GM21529 (cell line): ENCODE measurements at regions not wholly inside any gene's neighbourhood (a gene's known extent, or its start where the extent isn't known, plus 50 kb on each side); places are given as distances from the start of the nearest gene placed in this dataset.
A peak's percentile ranks its signal among the peaks of the same experiment; 100 is the strongest.

ENCODE experiments used
- ATAC-seq: cut with Tn5 transposase; IDR thresholded peaks from one replicate; pipeline ENCODE4 v1.9.1; 2021; ENCODE audit not compliant: unreplicated experiment

DNA sequence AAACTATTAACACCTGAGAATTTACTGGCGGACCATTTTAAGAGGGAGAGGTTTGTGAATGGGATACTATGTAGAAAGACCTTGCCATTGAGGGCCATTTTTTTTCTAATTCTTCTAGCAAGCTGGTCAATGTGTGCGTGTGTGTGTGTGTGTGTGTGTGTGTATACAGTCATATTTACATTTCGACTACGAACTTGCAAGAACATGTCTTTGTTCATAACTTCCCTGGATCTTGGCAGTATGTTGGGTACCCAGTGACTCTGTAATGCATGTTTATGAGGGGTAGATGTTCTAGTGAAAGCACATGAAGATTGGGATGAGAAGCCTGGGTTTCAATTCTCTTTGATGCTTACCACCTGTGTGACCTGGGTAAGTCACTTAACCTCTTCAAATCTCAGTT lies 133.6 kb downstream of the UBE2E3 start:
- no peak for ATAC-seq

DNA sequence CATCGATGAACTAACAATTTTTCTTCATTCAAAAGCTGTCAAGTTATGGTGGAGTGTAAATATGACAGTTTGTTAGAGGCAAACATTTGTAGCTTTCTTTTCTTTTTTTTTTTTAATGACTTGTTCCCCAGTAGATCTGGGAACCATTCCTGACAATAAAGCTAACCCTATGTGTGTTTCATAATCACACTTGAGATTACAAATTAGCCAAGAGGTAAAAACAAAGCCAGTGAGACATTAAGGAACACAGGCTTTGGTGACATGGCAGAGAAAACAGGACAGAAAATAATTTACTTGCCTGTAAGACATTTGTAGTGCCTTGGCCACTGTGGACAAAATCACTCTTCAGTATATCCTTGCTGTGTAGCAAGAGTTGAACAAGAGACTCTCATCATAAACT lies 135.9 kb downstream of the UBE2E3 start:
- ATAC-seq: no peak

DNA sequence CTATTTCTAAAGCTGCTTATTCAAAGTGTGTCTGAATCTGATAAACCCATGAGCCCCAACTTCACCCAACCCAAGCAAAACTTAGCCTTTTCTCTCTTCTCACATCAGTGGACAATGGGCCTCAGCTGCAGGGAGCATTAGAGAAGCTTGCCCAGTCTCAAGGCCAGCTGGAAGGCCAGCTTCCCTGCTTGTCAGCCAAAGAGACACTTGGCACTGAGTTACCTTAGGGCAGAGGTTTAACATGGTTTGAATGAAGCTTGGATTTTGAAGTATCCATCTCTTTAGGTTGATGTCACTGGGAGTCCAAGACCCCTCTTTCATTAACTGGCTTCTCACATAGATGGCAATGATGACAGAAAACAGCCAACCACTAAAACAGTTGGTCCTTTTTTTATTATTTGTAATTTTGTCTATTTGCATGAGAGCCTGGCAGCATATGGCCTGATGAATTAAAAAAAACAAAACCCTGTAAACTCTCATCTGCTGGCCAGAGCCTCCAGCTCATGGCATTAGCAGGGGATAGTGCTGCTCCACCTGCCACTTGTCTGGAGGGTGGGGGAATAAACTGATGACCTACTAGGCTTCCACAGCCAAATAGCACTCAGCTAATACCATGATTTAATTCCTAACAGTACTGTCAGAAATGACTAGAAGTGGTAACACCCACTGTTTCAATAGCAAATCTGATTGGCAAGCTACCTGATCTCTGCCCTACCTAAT lies 137.0 kb downstream of the UBE2E3 start:
- no peak for ATAC-seq

DNA sequence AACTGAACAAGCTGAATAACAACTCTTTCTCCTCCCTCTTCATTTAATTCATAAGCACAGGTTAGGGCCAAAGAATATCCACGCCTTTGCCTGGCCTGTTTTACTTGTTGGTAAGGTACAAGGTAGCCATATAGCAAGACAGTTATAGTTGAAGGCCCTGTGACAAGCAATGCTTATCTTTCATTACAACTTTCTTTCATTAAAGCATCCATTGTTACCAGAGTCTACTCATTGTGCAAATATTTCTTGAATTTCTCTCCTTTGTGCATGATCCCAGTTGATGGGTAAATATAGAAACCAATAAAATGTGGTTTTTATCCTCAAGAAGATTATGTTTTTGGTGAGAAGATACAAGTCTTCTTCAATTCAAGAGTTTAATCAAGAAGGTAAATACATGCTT lies 140.2 kb downstream of the UBE2E3 start:
- no peak for ATAC-seq

DNA sequence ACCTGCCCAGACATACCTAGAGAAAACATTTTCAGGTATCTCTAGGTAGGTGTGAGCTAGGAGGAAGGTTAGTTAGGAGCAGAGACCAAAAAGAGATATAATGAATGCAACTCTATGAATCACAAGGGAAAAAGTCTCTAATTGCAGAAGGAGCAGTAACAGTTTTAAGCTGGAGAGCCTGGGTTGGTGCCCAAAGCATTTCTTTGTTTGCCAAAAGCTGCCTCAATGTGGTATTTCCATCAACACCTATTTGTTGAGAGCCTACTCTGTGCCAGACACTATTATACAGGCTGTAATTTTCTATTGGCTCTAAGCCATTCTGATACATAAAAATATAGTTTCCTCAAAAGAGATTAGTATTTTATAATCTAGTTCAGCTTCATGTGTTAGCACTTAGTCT lies 141.6 kb downstream of the UBE2E3 start:
- ATAC-seq: no peak

DNA sequence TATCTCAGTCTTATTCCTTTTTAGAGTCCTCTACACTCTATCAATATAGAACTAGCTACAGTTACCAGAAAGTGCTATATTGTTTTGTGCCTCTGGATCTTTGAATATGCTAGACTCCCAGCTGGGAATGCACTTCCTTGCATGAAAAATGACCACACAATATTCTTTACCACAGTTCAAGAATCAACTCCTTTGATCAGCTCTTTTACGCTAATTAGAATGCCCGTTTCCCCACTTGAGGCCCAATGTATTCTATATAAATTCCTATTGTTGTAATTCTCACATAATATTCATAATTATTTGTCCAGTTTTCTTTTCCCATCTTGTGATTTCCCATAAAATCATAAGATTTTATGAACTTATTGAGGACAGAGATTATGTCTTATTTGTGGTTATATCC lies 142.2 kb downstream of the UBE2E3 start:
- ATAC-seq: no peak

DNA sequence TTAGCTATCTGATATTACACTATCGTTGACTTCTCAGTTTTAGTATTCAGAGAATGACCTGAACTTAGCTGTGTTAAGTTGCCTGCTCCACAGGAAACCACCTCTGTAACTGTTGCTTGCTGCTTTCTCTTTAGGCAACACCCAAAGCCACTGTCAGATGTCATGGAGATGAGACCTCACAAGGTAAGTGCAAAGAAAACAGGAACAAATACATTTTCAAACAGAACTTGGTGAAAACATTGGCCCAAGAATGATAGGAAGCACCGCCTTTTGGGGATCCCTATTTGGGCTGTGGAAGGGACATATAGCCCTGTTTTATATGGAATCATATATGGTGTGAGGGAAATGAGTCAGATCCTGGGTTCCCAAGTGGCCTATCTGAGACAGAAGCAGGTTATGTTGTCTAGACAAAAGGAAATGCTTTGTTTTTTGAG lies 143.4 kb downstream of the UBE2E3 start:
- ATAC-seq: peak; percentile 95

DNA sequence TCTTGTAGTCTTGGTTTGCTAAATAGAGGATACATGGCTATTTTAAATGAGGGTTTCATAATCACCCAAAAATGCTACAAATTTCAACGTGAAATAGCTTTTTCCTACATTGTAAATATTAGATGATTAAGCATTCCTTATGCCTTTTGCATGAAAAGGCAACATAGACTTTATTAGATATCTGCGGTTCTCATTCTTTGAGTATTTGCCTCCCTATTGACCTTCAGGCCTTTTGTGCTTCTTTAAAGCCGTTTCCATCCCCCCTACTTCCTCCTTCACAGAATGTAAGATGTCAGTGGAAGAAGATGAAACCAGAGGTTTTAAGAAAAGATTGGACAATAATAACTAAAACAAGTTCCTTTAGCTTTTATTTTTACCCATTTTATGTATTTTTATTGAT lies 144.1 kb downstream of the UBE2E3 start:
- ATAC-seq: no peak

DNA sequence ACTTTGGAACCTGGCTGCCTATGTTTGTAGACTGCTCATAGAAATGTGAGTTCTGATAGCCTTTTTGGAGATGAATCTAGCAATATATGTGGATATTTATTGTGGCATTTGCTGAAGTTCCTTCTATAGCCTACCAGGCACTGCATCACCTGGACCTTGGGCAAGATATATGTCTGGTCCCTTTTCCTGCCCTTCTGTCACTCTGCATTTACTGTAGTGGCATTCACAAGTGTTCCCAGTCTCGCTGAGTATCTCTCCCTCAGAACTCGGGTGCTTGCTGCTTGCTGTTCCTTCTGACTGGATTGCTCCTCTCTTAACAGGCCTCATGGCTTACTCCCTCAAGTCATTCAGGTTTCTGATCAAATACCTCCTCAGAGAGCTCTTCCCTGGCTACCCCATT lies 145.0 kb downstream of the UBE2E3 start:
- ATAC-seq: no peak

DNA sequence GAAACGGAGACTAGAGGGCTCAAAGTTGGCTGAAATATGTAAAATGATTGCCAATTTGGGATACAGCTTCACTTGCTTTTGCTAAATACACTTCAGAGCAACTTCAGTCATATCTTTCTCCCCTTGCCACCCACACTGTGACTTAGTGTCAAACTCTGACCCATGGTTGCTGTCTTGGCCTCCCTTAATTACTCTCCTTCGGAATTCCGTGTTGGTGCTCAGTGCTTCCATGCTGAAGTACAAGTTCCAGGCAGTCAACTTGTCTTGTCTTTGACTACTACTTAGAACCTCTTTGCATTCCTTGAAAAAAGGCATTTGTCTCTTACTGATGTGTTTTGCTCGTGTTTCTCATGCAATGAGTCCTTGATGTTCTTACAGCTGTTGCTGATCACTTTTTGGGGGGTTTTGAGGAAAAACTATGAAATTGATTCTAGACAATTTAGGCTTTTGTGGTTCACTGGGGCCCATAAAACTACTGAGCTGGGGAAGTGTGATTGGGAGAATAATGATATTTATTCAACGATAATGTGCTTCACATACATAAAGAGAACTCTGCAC lies 146.0 kb downstream of the UBE2E3 start:
- ATAC-seq: no peak

DNA sequence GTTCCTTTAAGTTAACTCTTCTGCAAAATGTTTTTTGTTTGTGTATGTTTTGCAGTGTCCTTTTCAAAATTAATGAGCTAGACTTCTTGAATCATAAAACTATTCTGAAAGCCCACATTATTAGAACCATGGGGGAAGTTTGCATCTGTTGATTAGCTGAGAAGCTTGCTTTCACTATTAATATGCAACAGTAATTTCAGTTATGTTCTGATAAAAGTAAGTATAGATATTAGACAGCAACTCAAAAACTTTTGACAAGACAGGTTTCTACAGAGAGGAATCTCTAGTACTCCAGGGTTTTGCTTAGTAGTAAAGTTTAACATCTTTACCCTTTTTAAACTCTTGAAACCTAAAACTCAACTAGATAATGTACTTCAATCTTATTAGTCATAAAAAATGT lies 147.8 kb downstream of the UBE2E3 start:
- peak; percentile 67 for ATAC-seq

DNA sequence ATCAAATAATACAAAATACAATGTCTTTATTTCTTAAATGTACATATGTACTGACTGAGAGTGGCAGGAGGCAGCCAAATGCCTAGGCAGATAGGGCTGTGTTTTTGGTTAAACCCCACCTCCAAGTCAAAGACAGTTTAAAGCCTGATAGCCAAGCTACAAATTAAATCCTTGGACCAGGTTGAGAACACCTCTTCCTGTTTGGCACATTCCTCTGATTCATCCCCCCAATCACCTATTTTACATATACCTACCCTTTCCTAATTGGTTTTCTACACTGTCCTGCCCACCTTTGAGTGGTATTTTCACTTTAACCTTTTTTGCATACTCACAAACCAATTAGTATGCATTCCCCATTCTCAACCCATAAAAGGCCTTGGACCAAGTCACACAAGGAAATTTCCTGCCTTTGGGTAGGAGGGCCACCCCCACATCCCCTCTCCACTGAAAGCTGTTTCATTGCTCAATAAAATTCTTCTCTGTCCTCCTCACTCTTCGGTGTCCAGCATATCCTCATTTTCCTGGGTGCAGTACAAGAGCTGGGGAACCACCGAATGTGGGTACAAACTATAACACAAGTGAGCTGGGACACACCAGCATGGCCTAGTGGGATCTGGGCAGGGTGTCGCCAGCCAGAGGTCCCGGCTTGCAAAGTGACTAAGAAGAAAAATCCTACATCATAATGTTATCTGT lies 149.1 kb downstream of the UBE2E3 start:
- ATAC-seq: no peak

DNA sequence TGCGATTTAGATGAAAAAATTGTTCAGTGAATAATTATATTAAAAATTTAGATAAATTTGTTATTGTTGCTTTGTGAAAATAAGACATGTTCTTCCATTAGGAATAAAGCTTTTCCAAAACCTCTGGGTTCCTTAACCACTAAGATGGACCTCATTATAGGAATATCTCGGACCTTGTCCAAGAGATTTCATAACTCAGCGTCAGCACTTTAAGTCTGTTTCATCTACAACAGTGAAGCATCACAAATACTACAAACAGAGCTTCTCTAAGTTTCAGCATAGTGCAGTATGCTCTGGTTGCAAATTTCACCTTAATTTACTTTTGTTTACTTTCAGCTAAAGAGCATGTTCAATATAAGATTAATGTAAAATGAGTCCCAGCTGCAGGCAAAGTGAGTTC lies 150.3 kb downstream of the UBE2E3 start:
- ATAC-seq: no peak

DNA sequence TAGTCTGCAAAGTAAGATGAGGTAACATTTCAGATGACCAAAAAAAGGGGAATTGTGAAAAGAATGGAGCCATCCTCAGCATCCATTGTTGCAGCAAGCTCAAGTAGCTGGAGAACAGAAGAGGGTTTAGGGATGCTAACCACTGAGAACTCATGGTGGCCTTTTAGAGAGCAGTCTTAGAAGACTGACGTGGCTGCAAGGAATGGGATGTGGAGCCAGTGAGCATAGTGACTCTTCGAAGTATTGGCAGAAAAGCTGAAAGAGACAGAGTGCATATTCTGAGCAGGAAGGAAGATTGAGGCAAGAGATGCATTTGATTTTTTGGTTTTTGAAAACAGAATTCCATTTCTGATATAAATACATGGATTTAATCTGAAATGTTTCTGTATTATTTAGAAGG lies 151.2 kb downstream of the UBE2E3 start:
- ATAC-seq: no peak

DNA sequence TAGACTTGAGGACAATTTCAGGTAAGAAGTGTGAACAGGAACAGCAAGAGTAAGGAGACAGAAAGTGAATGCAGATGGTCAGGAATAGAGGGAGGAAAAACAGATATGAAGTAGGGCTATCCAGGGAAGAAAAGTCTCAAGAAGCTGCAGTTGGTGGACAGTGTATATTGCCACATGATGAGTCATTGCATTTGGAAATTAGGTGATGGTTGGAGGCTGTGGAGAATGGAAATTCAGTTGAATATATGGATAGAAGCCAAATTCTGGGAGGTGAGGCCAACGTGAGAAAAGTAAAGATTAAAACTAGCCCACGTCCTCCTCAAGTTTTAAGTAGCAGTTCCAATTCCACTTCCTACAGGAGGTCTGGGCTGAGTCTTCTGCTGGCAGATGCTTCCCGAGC lies 158.4 kb downstream of the UBE2E3 start:
- ATAC-seq: no peak

DNA sequence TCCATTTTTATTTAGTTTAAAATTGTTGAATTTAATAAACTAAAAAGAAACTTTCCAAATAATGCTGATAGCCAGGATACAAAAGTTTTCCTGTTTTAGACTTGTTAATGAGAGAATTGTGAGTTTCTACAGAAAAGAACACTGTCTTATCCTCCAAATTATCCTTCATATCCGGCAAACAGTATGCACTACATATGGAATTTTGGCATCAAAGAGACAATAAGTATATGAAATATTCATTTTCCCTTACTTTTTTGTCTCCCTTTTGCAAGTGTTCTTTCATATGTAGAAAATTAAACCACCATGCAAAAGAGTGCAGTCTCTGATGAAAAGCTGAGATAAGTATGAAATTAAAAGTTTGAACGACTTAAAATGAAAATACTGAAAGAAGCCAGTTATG lies 159.4 kb downstream of the UBE2E3 start:
- no peak for ATAC-seq

DNA sequence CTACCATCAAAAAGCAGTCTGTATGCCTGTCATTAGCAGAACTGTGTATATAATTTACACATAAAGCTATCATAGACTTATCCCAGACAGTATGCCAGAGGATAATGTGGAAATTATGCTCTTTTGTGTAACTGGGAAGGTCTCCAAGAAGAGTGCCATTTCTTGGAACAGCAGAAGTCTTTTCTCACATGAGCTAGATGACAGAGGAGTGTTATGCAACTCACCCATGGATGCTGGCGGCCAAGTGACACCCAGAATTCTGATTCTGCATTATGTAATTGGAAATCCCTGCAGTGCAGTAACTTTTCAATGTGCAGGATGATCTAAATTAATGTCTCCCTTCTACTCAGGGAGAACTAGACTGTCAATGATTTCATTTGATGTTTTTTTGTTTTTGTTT lies 160.0 kb downstream of the UBE2E3 start:
- ATAC-seq: no peak

DNA sequence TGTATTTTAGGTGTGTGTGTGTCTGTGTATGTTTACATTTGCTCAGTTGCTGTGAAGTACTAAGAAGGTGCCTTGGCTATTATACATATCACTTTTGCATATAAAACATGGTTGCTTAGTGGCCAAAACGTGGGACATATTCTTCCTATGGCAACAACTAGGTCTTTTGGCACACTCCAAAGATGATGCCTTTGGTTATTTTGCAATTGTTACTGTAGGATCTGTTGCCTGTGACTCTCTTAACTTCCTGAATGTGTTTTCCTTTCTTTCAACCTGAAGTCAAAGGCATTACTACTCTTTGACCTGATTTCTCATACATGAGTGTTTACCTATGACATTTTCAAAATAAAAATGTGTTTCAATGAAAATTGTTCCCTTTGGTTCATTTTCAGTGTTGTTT lies 160.5 kb downstream of the UBE2E3 start:
- no peak for ATAC-seq

DNA sequence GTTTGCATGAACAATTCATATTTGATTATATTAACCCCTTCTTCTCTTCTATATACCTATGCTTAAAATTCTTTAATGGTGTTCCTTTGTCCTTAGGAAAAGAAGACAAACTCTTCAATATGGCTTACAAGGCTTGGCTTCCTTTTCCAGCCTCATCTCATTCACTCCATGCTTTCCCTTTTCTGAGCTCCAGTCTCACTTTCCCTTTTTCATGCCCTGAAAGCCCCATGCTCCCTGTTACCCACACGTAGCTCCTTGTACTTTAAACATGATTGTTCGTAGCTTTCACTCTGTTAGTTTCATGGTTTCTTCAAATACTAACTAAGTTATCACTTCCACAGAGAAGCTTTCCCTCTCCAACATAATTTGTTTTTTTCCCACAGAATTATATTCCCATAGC lies 161.3 kb downstream of the UBE2E3 start:
- ATAC-seq: no peak

DNA sequence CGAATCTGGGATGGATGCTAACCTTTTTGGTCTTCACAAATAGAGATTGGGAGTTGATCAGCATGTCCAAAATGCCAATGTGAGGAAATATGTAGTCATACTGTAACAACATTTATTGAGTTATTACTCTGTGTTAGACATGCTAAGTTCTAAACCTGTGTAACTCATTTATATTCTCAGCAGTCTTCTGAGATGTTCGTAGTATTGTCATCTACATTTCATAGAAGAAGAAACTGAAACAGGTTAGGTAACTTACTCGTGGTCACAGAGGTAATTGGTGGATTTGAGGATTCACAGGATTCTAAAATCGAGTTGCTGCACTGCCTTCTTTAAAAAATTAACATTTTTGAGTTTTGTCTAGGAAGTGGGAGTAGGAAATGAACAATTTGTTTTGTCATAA lies 162.1 kb downstream of the UBE2E3 start:
- ATAC-seq: peak; percentile 65

DNA sequence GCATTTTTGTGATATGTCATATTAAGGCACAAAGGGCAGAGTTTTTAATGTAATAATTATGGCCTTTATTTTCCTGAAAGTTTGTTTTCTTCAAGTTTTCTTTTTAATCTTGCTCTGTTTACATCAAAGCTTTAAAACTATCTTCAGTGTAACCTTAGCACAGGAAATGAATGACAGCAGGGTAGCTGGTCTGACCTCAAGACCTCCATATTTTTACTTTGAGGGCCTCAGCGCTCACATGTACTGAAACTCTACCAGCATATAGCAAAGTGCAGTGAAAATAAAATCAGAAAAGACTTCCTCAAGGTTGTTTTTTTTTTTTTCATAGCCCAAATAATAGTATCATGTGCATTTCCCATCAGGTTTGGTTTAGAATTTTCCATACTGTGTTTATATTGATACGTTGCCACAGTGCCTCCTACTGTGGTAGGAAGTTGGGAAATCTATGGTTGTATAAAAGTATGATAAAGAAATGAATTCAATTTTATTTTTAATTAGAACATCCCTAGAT lies 163.4 kb downstream of the UBE2E3 start:
- ATAC-seq: no peak

DNA sequence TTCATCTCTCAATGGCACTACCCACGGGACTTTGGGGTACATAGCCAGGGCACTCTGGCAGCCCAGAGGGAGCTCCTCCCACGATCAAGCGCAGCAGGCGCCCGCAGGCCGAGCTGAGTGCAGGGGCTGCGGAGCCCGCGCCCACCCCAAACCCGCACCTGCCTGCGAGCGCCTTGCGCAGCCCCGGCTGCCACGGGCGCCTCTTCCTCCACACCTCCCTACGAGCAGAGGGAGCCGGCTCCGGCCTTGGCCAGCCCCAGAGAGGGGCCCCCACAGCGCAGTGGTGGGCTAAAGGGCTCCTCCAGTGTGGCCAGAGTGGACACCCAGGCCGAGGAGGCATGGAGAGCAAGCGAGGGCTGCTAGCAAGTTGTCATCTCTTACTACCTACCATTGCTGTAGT lies 165.2 kb downstream of the UBE2E3 start:
- no peak for ATAC-seq
